T-helper 2 cell treated with Interferon-gamma antibody and Interleukin-4, amounts not matched to agents 100 ng/mL and 5 ng/mL, for 36 hours (primary cell): ENCODE measurements at regions not wholly inside any gene's neighbourhood (a gene's known extent, or its start where the extent isn't known, plus 50 kb on each side); places are given as distances from the start of the nearest gene placed in this dataset.

ENCODE experiments used
- intact Hi-C: fragments of 100-400 bp; cut with micrococcal nuclease; formaldehyde crosslinking; loops from one replicate; pipeline ENCODE4 v1.15.1; 2023

DNA sequence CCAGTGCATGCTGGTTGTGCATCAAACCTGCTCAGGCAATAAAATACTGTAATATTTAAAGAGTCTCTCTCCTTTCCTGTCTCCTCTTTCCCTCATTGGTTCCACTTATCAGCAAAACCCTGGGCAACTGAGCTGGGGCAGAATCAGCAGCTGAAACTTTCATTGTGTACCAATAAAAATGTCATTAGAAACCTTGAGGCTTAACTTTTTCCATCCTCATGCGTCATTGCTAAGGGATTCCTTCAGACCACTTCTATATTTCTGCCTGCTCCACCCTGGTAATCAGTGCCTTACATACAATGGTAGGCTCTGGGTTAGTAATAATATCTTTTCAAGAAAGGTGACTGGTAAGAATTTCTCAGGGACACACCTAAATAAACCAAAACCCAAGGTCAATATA, 880.3 kb downstream of the RPA4 start:
- intact Hi-C loops, result no loop called here

DNA sequence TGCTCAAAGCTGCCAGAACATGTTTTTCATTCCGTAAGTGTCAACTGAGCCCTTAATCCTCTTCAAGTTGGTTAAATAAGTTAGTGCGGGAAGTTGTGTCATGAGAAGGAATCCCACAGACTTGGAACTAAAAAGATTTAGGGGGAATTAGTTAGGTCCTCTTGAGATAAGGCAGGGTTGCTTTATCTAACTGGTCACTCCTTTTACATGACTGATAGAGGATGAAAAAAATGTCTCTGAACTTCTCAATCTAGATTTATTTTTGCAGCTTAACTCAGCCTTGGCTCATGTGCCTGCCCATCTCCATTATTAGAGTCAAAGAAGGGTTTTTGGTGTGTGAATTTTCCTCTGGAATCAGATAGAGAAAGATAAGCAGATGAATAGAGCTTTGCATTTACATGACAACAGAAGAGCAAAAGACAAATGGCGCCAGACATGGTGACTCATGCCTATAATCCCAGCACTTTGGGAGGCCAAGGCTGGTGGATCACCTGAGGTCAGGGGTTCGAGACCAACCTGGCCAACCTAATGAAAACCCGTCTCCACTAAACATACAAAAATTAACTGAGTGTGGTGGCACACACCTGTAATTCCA, 882.9 kb downstream of the RPA4 start:
- intact Hi-C loops, result no loop called here

DNA sequence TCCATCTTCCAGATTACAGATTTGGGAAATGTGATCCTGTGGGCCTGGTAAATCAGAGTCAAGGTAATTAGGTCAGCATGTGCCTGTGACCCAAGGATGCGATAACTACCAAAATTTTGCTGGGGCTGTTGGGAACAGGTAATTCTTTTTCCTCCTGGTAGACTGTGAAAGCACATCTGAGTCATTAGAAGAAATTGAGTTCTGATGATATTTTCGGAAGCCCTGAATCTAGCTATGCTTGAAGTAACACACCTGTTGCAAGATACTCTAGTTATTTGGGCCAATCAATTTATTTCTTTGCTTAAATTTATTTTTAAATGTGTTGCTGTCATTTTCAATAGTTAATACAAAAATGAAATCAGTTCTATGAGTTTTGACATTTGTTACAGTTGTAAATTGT, 903.6 kb downstream of the RPA4 start:
- intact Hi-C loops, result no loop called here

DNA sequence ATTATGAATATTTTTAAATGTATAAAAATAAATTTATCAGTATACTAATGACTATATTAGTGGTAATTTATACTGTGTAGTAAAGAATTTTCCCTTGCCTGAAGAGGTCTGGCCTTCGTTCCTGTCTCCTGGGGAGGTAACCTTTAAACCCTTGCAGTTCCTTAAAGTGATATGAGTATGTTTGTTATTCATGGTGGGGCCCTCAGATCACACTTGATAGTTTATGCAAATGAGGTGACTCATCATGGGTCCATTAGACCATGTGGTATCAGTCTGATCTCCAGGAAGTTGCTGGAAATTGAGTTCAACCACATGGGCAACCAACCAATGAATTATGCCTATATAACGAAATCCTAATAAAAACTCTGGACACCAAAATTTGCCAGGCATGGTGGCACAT, 904.1 kb downstream of the RPA4 start:
- intact Hi-C loops, result no loop called here

DNA sequence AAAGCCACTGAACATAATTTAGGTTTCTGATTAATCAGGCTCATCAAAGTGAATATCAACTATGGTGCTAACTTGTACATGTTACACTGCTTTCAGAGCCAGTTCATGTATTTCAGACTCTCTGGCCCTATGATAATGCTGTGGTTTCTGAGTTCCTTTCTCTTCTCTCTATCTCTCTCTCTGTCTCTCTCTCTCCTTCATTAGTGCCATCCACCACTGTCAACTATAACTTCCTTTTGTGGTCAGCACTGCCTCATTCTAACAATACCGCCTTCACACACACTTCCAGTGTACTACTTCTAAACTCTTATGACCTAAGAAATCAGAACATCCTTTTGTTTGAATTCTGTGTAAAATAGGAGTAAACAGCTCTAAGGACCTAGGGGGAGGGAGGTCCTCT, 907.1 kb downstream of the RPA4 start:
- intact Hi-C loops, result no loop called here

DNA sequence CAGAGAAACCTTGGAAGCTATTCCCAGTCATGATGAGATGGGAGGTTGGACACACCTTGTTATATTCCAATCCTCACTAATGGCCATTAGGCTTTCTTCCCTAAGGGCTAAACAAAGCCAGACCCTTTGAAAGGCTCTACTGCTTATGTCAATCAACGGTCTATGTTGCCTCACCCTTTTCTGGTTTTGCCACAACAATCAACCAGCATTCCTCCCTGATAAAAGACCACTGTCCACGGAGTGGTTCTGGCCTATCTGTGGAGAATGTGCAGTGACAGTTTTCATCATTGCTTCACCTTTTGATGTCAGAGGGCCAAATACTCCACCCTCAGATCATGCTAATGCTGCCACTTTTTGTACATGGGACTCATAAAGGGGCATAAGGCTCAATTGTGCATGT, 913.4 kb downstream of the RPA4 start:
- intact Hi-C loops, result no loop called here

DNA sequence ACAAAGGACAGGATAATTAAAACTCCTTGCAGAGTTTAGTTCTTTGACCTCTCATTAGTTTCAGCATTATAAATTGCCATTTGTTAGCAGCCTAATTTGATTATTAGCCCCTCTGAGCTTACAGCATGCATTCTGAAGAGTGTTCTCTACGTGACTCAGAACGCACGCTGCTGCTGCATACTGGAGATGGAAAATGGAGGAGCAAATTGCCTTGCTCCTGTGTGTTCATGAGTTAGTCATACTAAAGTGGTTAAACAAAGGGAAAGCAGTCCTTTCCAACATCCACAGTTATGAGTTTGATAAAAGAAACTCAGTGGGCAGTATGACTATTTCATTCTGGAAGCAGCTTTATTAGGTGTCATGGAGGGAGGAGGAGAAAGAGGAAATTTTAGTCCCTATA, 922.5 kb downstream of the RPA4 start:
- intact Hi-C loops, result no loop called here

DNA sequence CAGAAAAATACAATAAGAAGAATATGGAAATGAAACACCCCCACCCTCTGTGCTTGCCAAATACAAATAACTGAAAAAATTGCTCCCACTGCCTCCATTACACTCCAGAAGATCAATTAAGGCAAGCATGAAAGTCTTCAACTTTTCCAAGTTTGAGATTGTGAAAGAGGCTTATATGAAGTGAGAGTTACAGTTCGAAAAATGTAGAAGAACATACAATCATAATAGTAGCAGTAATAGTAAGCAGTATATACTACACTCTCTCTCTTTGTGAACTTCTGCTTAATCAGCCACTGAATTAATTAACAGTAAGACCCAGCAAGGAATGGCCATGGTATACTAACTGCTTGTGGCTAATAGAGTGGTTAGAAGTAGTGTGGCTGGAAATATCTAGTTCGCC, 923.2 kb downstream of the RPA4 start:
- intact Hi-C loops, result no loop called here

DNA sequence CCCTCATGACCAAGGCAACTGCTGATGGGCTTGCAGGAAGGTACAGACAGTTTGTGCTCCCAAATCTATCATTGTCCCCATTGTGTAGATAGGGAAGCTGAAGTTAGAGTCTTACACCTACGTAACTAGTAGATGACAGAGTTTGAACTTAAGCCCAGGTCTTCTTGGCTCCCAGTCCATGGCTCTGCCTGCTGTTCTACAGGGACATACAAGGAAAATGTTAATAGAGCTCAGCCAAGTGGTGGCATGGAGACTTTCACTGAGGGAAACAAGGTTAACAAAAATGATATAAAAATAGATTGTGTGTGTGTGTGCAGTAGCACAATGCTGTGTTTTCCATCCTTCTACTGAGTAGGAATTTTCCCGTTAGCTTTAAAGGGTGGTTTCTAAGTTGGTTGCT, 936.5 kb downstream of the RPA4 start:
- intact Hi-C loops, result no loop called here

DNA sequence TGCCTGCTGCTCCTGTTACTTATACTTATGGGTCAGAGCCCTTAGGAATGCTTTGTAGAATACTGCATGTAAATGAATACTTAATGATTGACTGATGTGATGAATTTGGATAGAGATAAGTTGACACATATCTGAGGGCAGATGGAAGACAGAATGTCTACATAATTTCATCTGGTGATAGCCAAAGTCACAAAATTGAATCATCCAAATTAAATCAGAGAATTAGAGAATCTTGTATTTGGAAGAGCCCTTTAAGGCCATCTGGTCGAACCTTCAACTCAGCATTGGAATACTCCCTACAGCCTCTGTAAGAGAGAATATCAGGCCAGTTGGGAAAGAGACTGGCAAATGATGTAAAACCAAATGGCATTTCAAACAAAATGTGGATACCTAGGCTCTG, 944.8 kb downstream of the RPA4 start:
- intact Hi-C loops, result no loop called here

DNA sequence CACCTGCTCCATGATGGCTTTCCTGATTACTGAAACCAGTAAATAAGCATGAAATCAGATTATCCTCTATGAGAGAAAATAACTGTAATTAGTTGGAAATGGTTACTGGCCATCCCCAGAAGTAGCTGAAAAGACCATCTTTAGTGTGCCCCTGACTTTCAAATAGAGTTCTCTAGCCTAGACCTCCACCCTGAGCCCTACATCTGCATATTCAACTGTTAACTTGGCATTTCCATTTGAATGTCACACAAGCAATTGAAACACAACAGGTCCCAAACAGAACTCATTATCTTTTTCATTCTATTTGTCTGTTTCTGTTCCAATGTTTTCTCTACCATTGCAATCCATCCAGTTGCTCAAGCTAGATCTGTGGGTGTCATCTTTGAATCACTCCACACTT, 952.3 kb downstream of the RPA4 start:
- intact Hi-C loops, result no loop called here

DNA sequence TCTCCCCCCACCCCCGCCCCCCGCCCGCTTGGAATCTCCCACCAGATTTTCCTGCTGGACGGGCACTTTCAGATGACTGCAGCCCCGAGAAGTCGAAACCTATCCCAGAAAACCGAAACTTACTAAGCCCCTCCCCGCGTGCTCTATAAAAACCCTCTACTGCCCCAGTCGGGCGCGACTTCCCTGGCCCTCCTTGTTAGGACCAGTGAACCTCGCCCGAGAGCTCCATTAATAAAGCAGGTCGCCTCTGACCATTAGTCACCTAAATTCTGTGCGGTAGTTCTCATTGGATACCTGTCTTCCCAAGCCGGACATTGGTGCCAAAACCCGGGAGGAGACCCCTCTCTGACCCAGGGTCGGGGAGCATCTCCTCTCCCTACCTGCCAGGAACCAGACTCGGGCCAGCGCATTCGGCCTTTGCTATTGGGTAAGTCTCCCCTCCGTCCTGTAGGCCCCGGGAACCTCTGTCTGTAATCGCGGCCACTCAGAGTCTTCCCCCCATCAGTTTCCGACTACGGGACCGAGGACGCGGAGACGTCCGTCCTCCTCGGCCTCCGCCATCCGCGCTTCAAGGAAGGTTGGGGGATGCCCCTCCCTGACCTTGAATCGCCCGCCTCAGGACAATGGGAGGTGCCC, 958.0 kb downstream of the RPA4 start:
- intact Hi-C loops, result no loop called here

DNA sequence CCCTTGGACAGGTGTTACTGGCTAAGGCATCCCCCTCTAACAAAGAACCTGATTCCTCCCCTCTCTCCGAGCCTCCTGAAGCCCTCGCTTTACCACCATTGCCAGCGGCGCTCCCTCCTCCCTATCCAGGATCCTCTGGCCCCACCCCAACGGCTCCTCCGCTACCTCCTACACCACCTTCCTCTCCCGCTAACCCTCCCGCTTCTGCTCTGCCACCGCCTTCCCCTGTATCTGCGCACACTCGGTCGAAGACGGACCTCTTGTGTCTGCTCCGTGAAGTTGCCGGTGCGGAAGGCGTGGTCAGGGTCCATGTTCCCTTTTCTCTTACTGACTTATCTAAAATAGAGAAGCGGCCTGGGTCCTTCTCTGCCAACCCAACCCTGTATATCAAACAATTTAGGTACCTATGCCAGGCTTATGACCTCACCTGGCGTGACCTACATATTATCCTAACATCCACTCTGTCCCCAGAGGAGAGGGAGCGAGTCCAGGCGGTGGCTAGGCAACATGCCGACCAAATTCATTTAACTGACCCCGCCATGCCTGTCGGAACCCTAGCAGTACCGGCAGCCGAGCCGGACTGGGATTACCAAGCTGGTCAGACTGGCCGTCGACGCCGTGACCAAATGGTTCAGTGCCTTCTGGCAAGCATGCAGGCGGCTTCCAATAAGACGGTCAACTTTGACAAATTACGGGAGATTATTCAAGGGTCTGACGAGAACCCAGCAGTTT, 958.9 kb downstream of the RPA4 start:
- intact Hi-C loops, result no loop called here

DNA sequence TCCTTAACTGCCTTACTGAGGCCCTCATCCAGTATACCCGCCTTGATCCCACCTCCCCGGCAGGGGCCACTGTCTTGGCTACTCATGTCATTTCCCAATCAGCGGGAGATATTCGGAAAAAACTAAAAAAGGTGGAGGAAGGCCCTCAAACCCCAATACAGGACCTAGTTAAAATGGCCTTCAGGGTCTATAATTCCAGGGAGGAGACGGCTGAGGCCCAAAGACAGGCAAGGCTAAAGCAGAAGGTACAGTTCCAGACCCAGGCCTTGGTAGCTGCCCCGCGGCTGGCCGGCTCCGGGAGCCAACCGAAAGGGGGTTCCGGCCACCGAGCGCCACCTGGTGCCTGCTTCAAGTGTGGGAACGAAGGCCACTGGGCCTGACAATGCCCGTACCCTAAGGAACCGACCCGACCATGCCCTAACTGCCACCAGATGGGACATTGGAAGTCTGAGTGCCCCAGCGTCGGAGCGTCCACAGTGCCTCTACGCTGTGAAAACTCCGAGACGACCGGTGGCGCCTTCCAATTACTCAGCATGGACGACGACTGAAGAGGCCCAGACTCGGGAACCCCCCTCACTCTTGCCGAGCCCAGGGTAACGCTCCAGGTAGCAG, 959.6 kb downstream of the RPA4 start:
- intact Hi-C loops, result no loop called here

DNA sequence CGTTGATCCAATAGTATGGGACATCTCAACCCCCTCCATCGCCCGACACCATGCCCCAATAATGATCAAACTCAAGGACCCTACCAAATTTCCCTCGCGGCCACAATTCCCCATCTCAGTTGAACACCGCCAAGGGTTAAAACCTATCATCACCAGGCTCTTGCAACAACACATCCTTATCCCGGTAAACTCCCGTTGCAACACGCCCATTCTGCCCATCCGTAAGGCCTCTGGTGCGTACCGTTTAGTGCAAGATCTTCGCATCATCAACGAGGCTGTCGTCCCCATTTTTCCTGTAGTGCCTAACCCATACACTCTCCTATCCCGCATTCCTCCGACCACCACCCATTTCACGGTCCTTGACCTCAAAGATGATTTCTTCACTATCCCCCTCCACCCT, 960.5 kb downstream of the RPA4 start:
- intact Hi-C loops, result no loop called here

DNA sequence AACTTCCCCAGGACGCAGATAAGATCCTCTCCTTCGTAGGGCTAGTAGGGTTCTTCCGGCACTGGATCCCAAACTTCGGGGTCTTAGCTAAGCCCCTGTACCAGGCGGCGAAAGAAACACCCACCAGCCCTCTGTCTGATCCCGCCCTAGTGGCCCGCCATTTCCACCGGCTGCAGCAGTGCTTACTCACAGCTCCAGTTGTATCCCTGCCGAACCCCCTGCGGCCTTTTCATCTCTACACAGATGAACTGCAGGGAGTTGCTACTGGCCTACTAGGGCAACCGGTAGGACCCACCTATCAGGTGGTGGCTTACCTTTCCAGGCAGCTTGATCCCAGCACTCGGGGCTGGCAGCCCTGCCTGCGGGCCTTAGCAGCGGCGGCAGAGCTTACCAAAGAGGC, 961.2 kb downstream of the RPA4 start:
- intact Hi-C loops, result no loop called here

DNA sequence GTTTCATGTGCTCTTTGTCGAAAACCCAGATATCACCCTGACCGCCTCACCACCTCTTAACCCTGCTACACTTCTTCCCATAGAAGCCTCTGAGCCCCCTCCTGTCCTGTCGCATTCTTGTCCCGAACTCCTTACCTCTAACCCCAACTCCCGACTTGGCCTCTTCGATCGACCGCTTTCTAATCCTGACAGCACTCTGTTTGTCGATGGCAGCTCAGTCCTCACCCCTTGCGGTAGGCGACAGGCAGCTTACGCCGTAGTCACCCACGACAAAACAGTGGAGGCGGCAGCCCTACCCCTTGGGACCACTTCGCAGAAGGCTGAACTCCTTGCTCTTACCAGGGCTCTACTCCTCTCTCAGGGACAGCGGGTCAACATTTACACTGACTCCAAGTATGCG, 961.7 kb downstream of the RPA4 start:
- intact Hi-C loops, result no loop called here

DNA sequence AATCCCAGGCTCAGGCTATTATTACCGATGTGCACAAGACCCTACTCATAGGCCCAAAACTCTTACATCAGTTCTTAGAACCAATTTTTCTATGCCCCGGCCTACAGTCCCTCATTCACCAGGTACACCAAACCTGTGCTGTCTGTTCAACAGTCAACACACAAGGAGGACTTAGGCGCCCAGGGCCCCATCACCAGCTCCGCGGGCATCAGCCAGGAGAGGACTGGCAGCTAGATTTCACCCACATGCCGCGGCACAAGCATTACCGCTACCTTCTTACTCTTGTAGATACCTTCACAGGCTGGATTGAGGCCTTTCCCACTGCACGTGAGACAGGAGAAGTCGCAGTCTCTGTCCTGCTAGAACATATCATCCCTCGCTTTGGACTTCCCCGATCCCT, 962.5 kb downstream of the RPA4 start:
- intact Hi-C loops, result no loop called here

DNA sequence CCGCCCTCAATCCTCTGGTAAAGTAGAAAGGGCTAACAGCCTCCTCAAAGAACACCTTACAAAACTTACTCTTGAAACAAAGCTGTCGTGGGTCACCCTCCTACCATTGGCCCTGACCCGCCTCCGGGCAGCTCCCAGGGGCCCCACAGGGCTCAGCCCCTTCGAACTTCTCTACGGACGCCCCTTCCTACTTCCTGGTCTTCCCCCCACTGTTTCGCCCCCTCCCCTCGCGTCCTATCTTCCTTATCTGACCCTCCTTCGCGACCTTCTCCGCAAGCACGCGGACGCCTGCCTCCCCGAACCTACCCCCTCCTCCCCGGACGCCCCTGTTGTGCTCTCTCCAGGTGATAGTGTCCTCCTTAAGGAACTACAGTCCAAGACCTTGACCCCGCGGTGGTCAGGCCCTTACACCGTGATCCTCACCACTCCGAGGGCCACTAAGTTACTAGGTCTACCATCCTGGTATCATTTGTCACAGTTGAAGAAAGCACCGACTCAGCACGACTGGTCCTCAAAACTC, 963.1 kb downstream of the RPA4 start:
- intact Hi-C loops, result no loop called here

DNA sequence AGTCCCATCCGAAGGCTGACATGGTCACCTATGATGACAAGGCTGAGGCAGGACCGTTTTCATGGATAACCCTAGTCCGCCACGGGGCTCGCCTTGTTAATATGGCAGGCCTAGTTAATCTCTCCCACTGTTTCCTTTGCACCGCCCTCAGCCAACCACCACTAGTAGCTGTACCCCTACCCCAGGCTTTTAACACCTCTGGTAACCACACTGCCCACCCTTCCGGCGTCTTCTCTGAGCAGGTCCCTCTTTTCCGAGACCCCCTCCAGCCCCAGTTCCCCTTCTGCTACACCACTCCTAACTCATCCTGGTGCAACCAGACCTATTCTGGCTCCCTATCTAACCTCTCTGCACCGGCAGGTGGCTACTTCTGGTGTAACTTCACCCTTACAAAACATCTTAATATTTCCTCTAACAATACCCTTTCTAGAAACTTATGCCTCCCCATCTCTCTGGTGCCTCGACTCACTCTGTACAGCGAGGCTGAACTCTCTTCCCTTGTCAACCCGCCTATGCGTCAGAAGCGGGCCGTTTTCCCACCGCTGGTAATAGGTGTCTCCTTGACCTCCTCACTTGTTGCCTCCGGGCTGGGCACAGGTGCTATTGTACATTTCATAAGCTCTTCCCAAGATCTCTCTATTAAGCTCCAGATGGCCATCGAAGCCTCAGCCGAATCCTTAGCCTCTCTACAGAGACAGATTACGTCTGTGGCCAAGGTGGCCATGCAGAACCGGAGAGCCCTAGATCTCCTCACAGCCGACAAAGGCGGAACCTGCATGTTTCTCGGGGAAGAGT, 964.4 kb downstream of the RPA4 start:
- intact Hi-C loops, result no loop called here

DNA sequence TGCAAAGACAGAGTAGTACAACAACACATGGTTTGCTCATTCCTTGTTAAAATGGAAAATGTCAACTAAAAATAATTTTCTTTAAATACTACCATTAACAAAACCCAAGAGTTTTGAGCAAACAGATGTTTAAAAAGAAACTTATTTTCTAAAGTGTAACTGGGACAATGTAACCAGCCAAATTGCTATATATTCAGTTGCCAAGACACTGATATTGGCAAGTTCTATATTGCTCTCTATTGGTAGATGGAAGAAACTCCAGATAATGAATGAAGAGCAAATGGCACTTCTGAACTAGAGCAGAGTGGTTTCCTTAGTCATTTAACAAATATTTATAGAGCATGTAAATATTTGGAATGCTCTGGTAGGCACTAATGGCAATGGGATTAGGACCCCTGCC, 966.2 kb downstream of the RPA4 start:
- intact Hi-C loops, result no loop called here

DNA sequence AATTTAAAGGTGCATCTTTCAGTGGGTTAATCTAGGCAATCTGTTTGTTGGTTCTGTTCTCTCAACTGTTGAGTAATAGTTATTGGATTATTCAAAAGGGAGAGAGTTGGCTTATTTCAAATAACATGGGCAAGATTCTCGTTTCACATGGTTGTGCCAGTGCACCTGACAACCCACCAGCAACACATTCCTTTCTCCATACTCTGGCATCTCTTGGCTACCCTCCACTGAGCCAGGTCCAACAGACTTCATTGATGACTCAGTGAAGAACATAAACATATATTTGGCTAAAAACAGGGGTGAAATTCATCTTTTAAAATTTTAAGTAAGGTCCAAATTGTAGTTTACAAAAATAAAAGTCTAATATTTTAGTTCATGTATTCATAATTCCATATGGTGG, 967.2 kb downstream of the RPA4 start:
- intact Hi-C loops, result no loop called here
